ENCODE measurements at regions not wholly inside any gene's neighbourhood (a gene's known extent, or its start where the extent isn't known, plus 50 kb on each side); places are given as distances from the start of the nearest gene placed in this dataset.

- no peak for DNase-seq
These were observed 205.3 kb upstream of the SYT4 start for GRCh38 chr18:43482600-43482999.

GRCh38 chr18:43484710-43485109 lies 207.4 kb upstream of the SYT4 start:
- no peak for DNase-seq

- DNase-seq: no peak
These were observed 208.3 kb upstream of the SYT4 start for GRCh38 chr18:43485545-43485963.

GRCh38 chr18:43486462-43486861 lies 209.2 kb upstream of the SYT4 start:
- DNase-seq: no peak

- DNase-seq: no peak
These were observed 223.8 kb upstream of the SYT4 start for GRCh38 chr18:43501099-43501498.

- DNase-seq: no peak
These were observed 229.6 kb upstream of the SYT4 start for GRCh38 chr18:43506935-43507334.

GRCh38 chr18:43507842-43508481 lies 230.7 kb upstream of the SYT4 start:
- DNase-seq: no peak

- DNase-seq: no peak
These were observed 237.5 kb upstream of the SYT4 start for GRCh38 chr18:43514747-43515146.

- DNase-seq: no peak
These were observed 238.2 kb upstream of the SYT4 start for GRCh38 chr18:43515481-43515880.

GRCh38 chr18:43524260-43524659 lies 247.0 kb upstream of the SYT4 start:
- DNase-seq: no peak

GRCh38 chr18:43525169-43525568 lies 247.9 kb upstream of the SYT4 start:
- no peak for DNase-seq

GRCh38 chr18:43526426-43527145 lies 249.3 kb upstream of the SYT4 start:
- peak; percentile 23 for DNase-seq

- DNase-seq: no peak
These were observed 254.1 kb upstream of the SYT4 start for GRCh38 chr18:43531438-43531837.

- no peak for DNase-seq
These were observed 256.1 kb upstream of the SYT4 start for GRCh38 chr18:43533371-43533770.

GRCh38 chr18:43534511-43534910 lies 257.2 kb upstream of the SYT4 start:
- DNase-seq: peak; percentile 38

- peak; percentile 27 for DNase-seq
These were observed 262.6 kb upstream of the SYT4 start for GRCh38 chr18:43539862-43540261.

- no peak for DNase-seq
These were observed 264.7 kb upstream of the SYT4 start for GRCh38 chr18:43542016-43542415.

- no peak for DNase-seq
These were observed 265.9 kb upstream of the SYT4 start for GRCh38 chr18:43543236-43543635.

- no peak for DNase-seq
These were observed 270.2 kb upstream of the SYT4 start for GRCh38 chr18:43547456-43547855.

- DNase-seq: no peak
These were observed 282.2 kb upstream of the SYT4 start for GRCh38 chr18:43559507-43559906.

GRCh38 chr18:43563780-43564179 lies 286.5 kb upstream of the SYT4 start:
- peak; percentile 35 for DNase-seq

GRCh38 chr18:43570593-43570992 lies 293.3 kb upstream of the SYT4 start:
- DNase-seq: no peak

GRCh38 chr18:43571078-43571689 lies 293.9 kb upstream of the SYT4 start:
- DNase-seq: peak; percentile 50

- DNase-seq: no peak
These were observed 294.9 kb upstream of the SYT4 start for GRCh38 chr18:43572163-43572562.
